ENCODE measurements at regions not wholly inside any gene's neighbourhood (a gene's known extent, or its start where the extent isn't known, plus 50 kb on each side); places are given as distances from the start of the nearest gene placed in this dataset.

GRCh38 chr4:137082061-137082460 is 450.2 kb downstream of the PCDH18 start:
- BruUV-seq (replicated peaks), result no TSS peak
- Histone ChIP-seq H3K36me3 (ENCODE audit: control insufficient read depth in 1 of 2, insufficient read depth in 2 of 2, low read length in 2 of 2) (no peaks in the 10 kb centered on the region), H3K4me3 (replicated peaks in 1 of 2; ENCODE audit: low read depth in 1 of 2, low read length in 2 of 2) (no peak overlapping the region), H3K9me2 (ENCODE audit: insufficient read depth) (no peaks in the 10 kb centered on the region), H3K4me1 (ENCODE audit: control insufficient read depth in 1 of 2, insufficient read depth in 2 of 2, low read length in 2 of 2) (no peaks in the 10 kb centered on the region), H3K27ac (ENCODE audit: low read depth, low read length) (no peak overlapping the region), H3K4me2 (ENCODE audit: low read length) (no peak overlapping the region), H2AFZ (ENCODE audit: low read depth, low read length, poor library complexity, severe bottlenecking) (no peak overlapping the region), H3K9me3 (ENCODE audit: control insufficient read depth in 1 of 2, insufficient read depth in 1 of 2, low read depth in 1 of 2, low read length in 2 of 2) (no peaks in the 10 kb centered on the region), H3K9ac (ENCODE audit: low read length) (no peak overlapping the region), H3K27me3 (ENCODE audit: insufficient read depth, low read length) (no peaks in the 10 kb centered on the region), H3K79me2 (ENCODE audit: insufficient read depth, low read length) (no peaks in the 10 kb centered on the region), H4K20me1 (ENCODE audit: insufficient read depth) (no peaks in the 10 kb centered on the region)
- RAD21 ChIA-PET (ENCODE audit: low non-redundant PET in 1 of 2, low total read pairs in 2 of 2, uncharacterized antibody in 2 of 2, unreplicated experiment in 2 of 2), result no interaction called here
- intact Hi-C loops (cut with micrococcal nuclease), result no loop called here
- no peak for TF ChIP-seq CEBPB (IDR thresholded peaks at IDR 0.05; ENCODE audit: low read depth)
- no peak for TF ChIP-seq FOSL1 (IDR thresholded peaks at IDR 0.05; ENCODE audit: low read depth)
- no peak for TF ChIP-seq RAD21 (IDR thresholded peaks at IDR 0.05; ENCODE audit: low read depth)
- TF ChIP-seq JUND (IDR thresholded peaks at IDR 0.05), result no peak
- no peak for TF ChIP-seq ATF3 (IDR thresholded peaks at IDR 0.05)
- TF ChIP-seq EGR1 (IDR thresholded peaks at IDR 0.05; ENCODE audit: low read depth), result no peak
- no peak for TF ChIP-seq ZFX (IDR thresholded peaks at IDR 0.05)
- no peak for TF ChIP-seq EZH2phosphoT487 (IDR thresholded peaks at IDR 0.05; ENCODE audit: borderline replicate concordance)
- TF ChIP-seq YY1 (IDR thresholded peaks at IDR 0.05; ENCODE audit: extremely low read depth, insufficient replicate concordance, low read depth, low read length), result no peak
- TF ChIP-seq SRF (IDR thresholded peaks at IDR 0.05; ENCODE audit: low read depth), result no peak
- TF ChIP-seq TCF7L2 (IDR thresholded peaks at IDR 0.05; ENCODE audit: borderline replicate concordance, extremely low read depth, insufficient read depth, insufficient read length), result no peak
- no peak for TF ChIP-seq SP1 (IDR thresholded peaks at IDR 0.05; ENCODE audit: low read depth)
- no peak for TF ChIP-seq CBX3 (IDR thresholded peaks at IDR 0.05; ENCODE audit: low read depth)
- no peak for TF ChIP-seq ELF1 (IDR thresholded peaks at IDR 0.05; ENCODE audit: borderline replicate concordance, low read depth)
- TF ChIP-seq ZBTB33 (IDR thresholded peaks at IDR 0.05; ENCODE audit: extremely low read depth, insufficient replicate concordance, low read length), result no peak
- ATAC-seq, result no peak
- DNase-seq (ENCODE audit: low read depth, low spot score), result no peak
- POLR2A ChIA-PET, result no interaction called here
- CTCF ChIA-PET, result no interaction called here

Measured in HCT116 (cell line).